Activated T-cell treated with anti-CD3 and anti-CD28 coated beads, Interleukin-2, amount 50 U/mL, for 24 hours (primary cell): ENCODE measurements at regions not wholly inside any gene's neighbourhood (a gene's known extent, or its start where the extent isn't known, plus 50 kb on each side); places are given as distances from the start of the nearest gene placed in this dataset.

Experiments used
- DNase-seq: peaks from one replicate; pipeline ENCODE4 v3.0.0-alpha.2; 2020
- H3K27ac Mint-ChIP-seq: 2 replicates; pipeline ENCODE4 v1.8.0; 2020; ENCODE audit warnings: mild to moderate bottlenecking, mixed read lengths
- H3K27me3 Mint-ChIP-seq: 2 replicates; pipeline ENCODE4 v1.8.0; 2020; ENCODE audit warnings: mixed read lengths
- H3K36me3 Mint-ChIP-seq: 2 replicates; pipeline ENCODE4 v1.8.0; 2020; ENCODE audit warnings: low read depth, mixed read lengths
- H3K4me1 Mint-ChIP-seq: 2 replicates; pipeline ENCODE4 v1.8.0; 2020; ENCODE audit warnings: low read depth, mixed read lengths
- H3K4me3 Mint-ChIP-seq: 2 replicates; pipeline ENCODE4 v1.8.0; 2020; ENCODE audit warnings: mild to moderate bottlenecking, moderate library complexity, mixed read lengths
- H3K9me3 Mint-ChIP-seq: 2 replicates; pipeline ENCODE4 v1.8.0; 2020; ENCODE audit warnings: mixed read lengths

DNA sequence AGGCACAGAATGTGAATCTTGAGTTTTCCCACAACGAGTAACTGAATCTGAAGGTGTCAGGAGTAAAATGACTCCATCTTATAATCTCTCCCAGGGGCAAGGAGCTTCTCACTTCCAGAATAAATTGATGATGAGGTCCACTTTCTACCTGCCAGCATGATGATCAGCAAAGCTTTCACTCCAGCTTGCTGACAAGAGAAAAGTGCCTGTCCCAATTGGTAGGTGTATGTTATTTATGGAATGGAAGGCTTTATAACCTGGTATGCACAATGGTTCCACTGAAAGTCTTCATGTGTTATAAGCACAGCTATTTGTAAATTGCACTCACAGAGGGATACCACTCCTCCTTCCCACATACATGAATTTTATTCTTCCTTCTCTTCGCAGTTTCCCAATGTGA lies 401.0 kb upstream of the UBE2E3 start:
- H3K4me1 Mint-ChIP-seq = no peaks in the 10 kb centered on the region
- no peaks in the 10 kb centered on the region for H3K36me3 Mint-ChIP-seq
- H3K9me3 Mint-ChIP-seq = no peaks in the 10 kb centered on the region
- peaks cover 6% of the 10 kb centered on the region for H3K27me3 Mint-ChIP-seq
- no peak overlapping the region for H3K4me3 Mint-ChIP-seq
- no peak for DNase-seq
- H3K27ac Mint-ChIP-seq = no peak overlapping the region

DNA sequence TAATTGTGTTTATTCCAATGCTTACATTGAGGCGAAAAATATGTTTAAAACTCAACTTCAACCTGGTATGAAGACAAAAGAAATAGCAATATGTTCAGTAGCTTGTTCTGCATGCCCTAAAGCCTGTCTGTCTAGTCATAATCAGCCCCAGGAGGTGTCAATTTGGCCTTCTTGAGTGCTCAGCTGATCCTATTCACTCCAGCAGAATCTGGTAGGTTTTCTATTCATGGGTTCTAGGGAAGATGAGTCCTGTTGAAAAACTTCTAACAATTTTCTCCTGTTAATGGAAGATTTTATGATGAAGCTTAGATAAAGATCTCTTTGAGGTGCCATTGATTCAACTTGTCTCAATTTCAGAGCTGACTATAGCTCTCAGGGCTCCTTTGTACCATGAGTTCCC lies 402.0 kb upstream of the UBE2E3 start:
- Mint-ChIP-seq H3K9me3 (no peaks in the 10 kb centered on the region), H3K4me3 (no peak overlapping the region), H3K36me3 (no peaks in the 10 kb centered on the region), H3K4me1 (no peaks in the 10 kb centered on the region), H3K27me3 (peaks cover 6% of the 10 kb centered on the region), H3K27ac (no peak overlapping the region)
- no peak for DNase-seq

DNA sequence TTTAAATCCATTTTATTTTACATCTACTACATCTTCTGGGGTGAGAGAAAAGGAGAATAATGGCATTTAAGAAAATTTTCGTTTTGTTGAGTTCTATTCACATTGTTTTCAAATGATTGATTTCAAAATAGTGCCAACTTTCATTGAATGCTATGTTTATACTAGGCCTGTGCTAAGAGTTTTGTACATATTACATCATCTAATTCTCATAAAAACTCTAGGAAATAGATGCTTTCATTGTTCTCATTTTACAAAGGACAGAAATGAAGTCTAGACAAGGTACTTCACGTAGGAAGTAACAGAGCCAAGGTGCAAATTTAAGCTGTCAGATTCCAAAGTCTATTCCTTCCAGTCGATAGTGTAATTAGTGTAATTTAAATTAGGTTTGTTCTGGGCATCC lies 402.8 kb upstream of the UBE2E3 start:
- Mint-ChIP-seq H3K27ac (no peak overlapping the region), H3K4me1 (no peaks in the 10 kb centered on the region), H3K36me3 (no peaks in the 10 kb centered on the region), H3K27me3 (peaks cover 6% of the 10 kb centered on the region), H3K4me3 (no peak overlapping the region), H3K9me3 (no peaks in the 10 kb centered on the region)
- no peak for DNase-seq

DNA sequence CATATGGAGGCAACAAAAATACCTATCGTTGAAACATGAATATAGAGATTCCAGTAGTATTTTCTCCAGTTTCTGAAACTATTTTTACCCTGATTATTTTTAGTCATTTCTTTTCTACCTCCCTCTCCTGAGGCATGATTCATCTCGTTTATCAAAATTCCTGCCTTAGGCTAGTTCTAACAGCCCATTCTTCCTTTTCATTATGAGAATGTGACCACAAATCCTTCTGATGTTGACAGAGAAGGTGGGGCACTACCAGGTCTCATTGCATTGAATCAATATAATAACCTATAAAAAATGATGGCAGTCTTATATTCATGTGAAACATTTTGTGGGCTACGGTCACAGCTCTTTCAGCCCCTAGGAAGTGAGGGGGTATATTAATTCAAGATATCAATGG lies 406.5 kb upstream of the UBE2E3 start:
- no peak for DNase-seq
- H3K27me3 Mint-ChIP-seq = no peaks in the 10 kb centered on the region
- no peaks in the 10 kb centered on the region for H3K36me3 Mint-ChIP-seq
- no peak overlapping the region for H3K4me3 Mint-ChIP-seq
- H3K27ac Mint-ChIP-seq = no peak overlapping the region
- H3K9me3 Mint-ChIP-seq = no peaks in the 10 kb centered on the region
- H3K4me1 Mint-ChIP-seq = no peaks in the 10 kb centered on the region

DNA sequence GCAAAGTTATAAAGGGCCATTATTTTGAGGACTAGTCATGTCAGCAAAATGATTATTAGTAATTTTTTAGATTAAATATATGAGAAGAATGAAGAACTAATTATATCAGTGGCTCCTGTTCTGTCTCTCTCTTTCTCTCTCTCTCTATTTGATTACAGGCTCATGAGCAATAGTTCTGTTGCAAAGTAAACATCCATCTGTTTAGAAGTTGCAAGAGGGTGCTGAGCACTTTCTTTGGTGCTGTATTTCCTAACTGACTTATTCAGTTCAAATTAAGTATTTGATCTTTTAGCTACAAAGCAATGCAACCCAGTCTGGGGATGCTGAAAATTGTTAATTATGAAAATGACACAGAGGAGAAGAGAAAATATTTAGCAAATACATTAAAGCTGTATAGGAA lies 408.1 kb upstream of the UBE2E3 start:
- Mint-ChIP-seq H3K4me1 (no peaks in the 10 kb centered on the region), H3K27ac (no peak overlapping the region), H3K4me3 (no peak overlapping the region), H3K9me3 (no peaks in the 10 kb centered on the region), H3K36me3 (no peaks in the 10 kb centered on the region), H3K27me3 (peaks cover 5% of the 10 kb centered on the region)
- no peak for DNase-seq

DNA sequence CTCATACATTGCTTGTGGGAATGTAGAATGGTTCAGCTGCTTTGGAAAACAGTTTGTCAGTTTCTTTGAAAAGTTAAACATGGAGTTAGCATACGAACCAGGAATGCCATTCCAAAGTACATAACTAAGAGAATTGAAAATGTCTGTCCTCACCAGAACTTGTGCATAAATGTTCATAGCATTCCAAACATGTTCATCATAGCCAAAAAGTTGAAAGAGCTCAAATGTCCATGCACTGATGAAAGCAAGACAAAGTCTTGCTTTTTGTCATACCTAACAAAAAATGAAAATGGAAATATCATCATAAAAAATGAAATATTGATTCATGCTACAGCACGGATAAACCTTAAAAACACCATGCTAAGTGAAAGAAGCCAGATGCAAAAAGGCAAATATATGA lies 408.8 kb upstream of the UBE2E3 start:
- Mint-ChIP-seq H3K27ac (no peak overlapping the region), H3K4me3 (no peak overlapping the region), H3K9me3 (no peaks in the 10 kb centered on the region), H3K27me3 (peaks cover 5% of the 10 kb centered on the region), H3K36me3 (no peaks in the 10 kb centered on the region), H3K4me1 (no peaks in the 10 kb centered on the region)
- DNase-seq = no peak

DNA sequence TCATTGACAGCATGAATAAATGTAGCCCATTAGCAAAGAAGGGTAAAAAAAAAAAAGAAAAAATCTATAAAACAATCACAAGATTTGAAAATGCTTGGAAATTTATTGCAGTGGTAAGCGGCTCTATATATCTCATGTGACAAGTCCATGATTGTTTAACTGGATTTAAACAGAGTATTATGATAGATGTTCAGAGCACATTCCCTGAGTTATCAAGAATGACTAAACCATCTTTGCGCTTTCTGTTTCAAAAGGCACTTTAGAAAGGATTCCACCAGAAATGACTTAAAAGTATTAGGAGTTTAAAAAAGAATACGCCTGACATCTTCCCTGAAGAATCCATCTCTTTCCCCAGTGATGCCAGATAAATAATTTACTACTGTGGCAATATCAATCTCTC lies 409.5 kb upstream of the UBE2E3 start:
- H3K36me3 Mint-ChIP-seq = no peaks in the 10 kb centered on the region
- peaks cover 5% of the 10 kb centered on the region for H3K27me3 Mint-ChIP-seq
- no peaks in the 10 kb centered on the region for H3K4me1 Mint-ChIP-seq
- DNase-seq = no peak
- no peak overlapping the region for H3K4me3 Mint-ChIP-seq
- no peaks in the 10 kb centered on the region for H3K9me3 Mint-ChIP-seq
- no peak overlapping the region for H3K27ac Mint-ChIP-seq

DNA sequence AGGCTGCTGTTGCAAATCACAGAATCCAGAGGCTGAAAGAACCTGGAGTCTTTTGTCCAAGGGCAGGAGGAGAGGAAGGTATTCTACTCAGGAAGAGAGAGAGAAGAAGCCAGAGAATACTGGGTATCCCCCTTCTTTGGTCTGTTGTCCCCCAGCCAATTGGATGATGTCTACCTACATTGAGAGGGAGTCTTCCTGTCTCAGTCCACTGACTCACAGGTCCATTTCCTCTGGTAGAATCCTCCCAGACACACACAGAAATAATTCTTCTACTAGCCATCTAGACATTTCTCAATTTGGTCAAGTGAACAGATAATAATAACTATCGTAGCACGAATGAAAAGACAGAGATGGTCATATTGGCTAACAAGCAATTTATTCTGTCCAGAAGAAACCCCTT lies 416.4 kb upstream of the UBE2E3 start:
- Mint-ChIP-seq H3K9me3 (no peaks in the 10 kb centered on the region), H3K27ac (no peak overlapping the region), H3K4me1 (no peaks in the 10 kb centered on the region), H3K4me3 (no peak overlapping the region), H3K36me3 (no peaks in the 10 kb centered on the region), H3K27me3 (peaks cover 5% of the 10 kb centered on the region)
- no peak for DNase-seq

DNA sequence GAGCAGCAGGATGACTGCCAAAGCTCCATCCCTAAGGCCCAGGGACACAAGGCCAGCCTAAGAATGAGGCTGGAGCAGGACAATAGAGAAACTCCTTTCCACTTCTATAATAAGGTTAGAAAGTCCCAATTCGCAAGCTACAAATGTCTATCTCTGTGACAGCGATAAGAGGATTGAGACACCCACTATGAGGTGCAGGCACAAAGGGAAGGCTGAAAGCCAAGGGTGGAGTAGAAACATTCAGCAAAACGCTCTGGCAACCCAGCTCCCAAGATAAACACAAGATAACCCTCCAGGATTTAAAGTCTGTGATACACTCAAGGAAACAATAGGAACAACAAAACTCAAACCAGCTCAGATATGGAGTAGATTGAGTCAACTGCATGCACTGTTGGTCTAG lies 418.0 kb upstream of the UBE2E3 start:
- Mint-ChIP-seq H3K36me3 (no peaks in the 10 kb centered on the region), H3K27ac (no peak overlapping the region), H3K27me3 (no peaks in the 10 kb centered on the region), H3K9me3 (no peaks in the 10 kb centered on the region), H3K4me1 (no peaks in the 10 kb centered on the region), H3K4me3 (no peak overlapping the region)
- DNase-seq = no peak

DNA sequence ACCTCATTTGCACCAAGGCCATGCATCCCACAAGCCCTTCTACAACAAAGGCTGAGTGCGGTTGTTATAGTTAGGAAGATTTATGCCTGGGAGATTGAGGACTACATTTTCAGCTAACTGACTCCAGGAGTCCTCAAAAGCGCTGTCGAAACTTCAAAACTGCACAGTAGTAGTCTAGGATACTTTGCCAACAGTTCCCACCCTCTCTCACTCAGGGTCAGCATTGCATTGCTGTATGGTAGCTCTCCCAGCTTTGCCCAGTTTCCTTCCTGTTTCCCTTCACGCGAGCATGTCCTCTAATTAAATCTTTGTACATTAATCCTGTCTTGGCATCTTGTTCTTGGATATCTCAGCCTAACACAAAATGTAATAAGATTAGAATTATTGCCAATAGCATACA lies 420.6 kb upstream of the UBE2E3 start:
- no peak for DNase-seq

DNA sequence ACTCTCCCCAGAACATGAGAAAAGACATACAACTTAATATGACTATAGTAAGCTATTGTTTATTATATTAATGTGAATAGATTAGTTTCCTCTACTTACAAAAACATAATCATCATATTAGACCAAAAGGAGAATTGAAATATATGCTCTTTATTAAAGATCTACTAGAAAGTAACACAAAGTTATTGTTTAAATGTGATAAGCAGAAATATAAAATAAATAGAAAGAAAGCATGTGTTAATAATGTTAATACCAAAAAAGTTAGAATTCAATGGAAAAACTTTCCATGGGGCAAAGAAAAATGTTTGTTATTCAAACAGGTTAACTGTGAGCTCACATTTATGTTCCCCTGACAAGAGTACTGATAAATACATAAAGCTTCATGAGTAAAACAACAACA lies 421.4 kb upstream of the UBE2E3 start:
- Mint-ChIP-seq H3K9me3 (no peaks in the 10 kb centered on the region), H3K4me1 (no peaks in the 10 kb centered on the region)

More for the DNA sequence above, 420.6 kb upstream of the UBE2E3 start:
- Mint-ChIP-seq H3K36me3 (no peaks in the 10 kb centered on the region), H3K4me1 (no peaks in the 10 kb centered on the region), H3K27me3 (no peaks in the 10 kb centered on the region), H3K4me3 (no peak overlapping the region), H3K27ac (no peak overlapping the region), H3K9me3 (no peaks in the 10 kb centered on the region)

DNA sequence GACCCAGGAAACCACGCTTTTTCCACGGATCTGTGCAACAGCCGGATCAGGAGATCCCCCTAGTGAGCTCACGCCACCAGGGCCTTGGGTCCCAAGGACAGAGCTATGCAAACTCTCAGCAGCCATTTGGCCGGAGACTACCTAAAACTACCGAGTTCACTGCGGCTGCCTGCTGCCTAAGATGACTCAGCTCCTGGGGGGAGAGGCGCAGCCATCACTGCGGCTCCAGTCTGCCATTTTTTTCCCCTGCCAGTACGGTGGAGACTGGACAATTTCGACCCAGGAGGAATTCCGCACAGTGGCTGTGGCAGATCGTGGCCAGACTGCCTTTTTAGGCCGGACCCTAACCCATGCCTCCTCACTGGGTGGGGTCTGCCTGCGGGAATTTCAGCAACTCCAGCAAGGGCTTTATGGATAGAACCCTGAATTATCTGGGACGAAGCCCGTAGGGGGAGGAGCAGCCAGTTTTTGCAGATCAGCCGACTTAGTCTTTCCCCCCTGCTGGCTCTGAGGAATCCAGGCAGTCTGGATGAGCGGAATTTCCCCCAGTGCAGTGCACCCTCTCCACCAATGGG lies 424.9 kb upstream of the UBE2E3 start:
- Mint-ChIP-seq H3K4me3 (no peak overlapping the region), H3K4me1 (no peaks in the 10 kb centered on the region), H3K27ac (no peak overlapping the region), H3K36me3 (no peaks in the 10 kb centered on the region), H3K9me3 (no peaks in the 10 kb centered on the region), H3K27me3 (no peaks in the 10 kb centered on the region)
- no peak for DNase-seq

More for the DNA sequence above, 421.4 kb upstream of the UBE2E3 start:
- H3K27ac Mint-ChIP-seq = no peak overlapping the region
- no peak overlapping the region for H3K4me3 Mint-ChIP-seq
- H3K27me3 Mint-ChIP-seq = no peaks in the 10 kb centered on the region
- no peak for DNase-seq
- no peaks in the 10 kb centered on the region for H3K36me3 Mint-ChIP-seq

DNA sequence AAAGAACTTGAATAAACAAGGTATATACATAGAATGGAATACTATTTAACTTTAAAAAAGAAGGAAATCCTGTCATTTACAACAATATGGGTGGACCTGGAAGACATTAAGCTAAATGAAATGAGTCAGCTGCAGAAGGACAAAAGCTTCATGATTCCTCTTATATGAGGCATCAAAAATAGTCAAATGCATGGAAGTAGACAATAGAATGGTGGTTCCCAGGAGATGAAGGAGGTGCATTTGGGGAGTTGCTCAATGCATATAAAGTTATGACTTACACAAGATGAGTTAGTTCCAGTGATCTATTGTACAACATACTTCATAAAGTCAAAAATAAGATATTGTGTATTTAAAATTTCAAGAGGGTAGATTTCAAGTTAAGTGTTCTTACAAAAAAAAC lies 426.1 kb upstream of the UBE2E3 start:
- H3K27ac Mint-ChIP-seq = no peak overlapping the region
- no peak for DNase-seq
- H3K4me1 Mint-ChIP-seq = no peaks in the 10 kb centered on the region
- H3K4me3 Mint-ChIP-seq = no peak overlapping the region
- no peaks in the 10 kb centered on the region for H3K36me3 Mint-ChIP-seq
- H3K9me3 Mint-ChIP-seq = no peaks in the 10 kb centered on the region
- H3K27me3 Mint-ChIP-seq = no peaks in the 10 kb centered on the region

DNA sequence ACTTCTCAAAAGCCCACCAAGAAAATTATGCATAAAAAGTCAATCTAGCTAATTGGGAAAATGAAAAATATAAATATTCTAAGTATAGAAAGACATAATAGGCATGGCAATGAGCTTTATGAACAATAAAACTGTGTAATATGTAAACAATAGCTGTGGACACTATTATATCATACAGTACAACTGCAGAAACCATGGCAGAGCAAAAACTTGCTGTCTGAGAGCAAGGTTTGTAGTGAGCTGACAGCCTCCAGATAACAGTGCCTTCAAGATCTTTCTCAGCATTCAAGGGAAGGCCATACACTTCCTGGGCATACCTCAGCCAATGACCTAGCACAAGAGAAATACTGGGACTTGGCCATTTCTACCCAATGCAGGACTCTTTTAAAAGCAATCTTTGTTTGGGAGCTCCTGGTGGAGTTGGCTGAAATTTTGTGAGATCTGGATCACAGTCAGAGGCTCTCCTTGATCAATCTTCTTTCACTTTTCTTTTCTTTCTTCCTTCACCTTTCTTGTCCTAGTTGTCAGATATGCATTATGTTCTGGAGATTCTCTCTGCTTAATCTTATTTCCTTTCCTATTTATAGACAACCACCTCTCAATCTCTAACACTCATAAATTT lies 427.2 kb upstream of the UBE2E3 start:
- Mint-ChIP-seq H3K9me3 (no peaks in the 10 kb centered on the region), H3K36me3 (no peaks in the 10 kb centered on the region), H3K4me1 (no peaks in the 10 kb centered on the region), H3K27ac (no peak overlapping the region), H3K4me3 (no peak overlapping the region), H3K27me3 (no peaks in the 10 kb centered on the region)
- DNase-seq = no peak

DNA sequence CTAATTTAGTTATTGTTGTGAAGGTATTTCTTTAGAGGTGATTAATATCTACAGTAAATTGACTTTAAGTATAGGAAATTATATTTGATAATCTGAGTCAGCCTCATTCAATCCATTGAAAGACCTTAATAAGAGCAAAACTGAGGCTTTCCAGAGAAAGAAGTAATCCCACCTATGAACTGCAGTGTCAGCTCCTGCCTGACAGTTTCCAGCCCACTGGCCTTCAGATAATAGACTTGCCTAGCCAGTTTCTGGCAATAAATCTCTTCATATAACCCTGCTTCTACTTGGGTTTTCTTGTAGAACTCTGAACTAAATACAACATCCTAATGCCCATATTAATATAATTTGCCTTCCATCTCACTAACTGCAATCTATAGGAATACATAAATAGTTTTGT lies 437.9 kb upstream of the UBE2E3 start:
- Mint-ChIP-seq H3K4me3 (no peak overlapping the region), H3K27me3 (no peaks in the 10 kb centered on the region), H3K9me3 (no peaks in the 10 kb centered on the region), H3K36me3 (no peaks in the 10 kb centered on the region), H3K27ac (no peak overlapping the region), H3K4me1 (no peaks in the 10 kb centered on the region)
- no peak for DNase-seq

DNA sequence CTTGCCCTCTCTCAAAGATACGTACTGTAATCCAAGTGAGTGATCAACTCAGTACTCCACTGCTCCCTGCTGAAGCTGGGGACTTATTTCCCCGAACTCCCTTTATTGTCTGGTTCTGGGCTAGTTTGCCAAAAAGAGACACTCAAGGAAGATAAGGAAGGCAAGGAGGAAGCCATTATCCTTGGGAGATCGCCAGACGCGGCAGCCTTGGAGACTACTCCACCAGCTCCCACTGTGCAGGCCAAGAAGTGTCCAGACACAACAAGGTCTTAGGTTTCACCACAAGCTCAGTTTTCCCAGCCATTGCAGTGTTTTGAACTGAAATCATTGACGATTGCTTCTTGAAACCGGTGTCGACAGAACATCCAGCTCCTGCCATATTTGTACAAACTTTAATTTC lies 439.6 kb upstream of the UBE2E3 start:
- Mint-ChIP-seq H3K27ac (no peak overlapping the region), H3K27me3 (no peaks in the 10 kb centered on the region), H3K4me3 (no peak overlapping the region), H3K9me3 (no peaks in the 10 kb centered on the region), H3K36me3 (no peaks in the 10 kb centered on the region), H3K4me1 (no peaks in the 10 kb centered on the region)
- no peak for DNase-seq
